ENCODE measurements at regions not wholly inside any gene's neighbourhood (a gene's known extent, or its start where the extent isn't known, plus 50 kb on each side); places are given as distances from the start of the nearest gene placed in this dataset.

GRCh38 chr16:13517841-13518240 lies 402.1 kb upstream of the ERCC4 start:
- WGBS, 2 donors, result 51 to 57% methylated on average over 3 of the region's 3 CpGs
- Histone ChIP-seq H3K27ac (no peak overlapping the region), H3K9me3 (peaks cover 0 to 31% (median 3%) of the 10 kb centered on the region in 11 donors), H3K27me3 (peaks cover 0 to 4% (median 0%) of the 10 kb centered on the region in 7 donors), H3K36me3 (no peaks in the 10 kb centered on the region), H3K4me1 (no peaks in the 10 kb centered on the region), H3K4me3 (no peak overlapping the region)
- intact Hi-C loops (cut with DNase I), result no loop called here
- no peak for DNase-seq
- ATAC-seq, result no peak
- TF ChIP-seq, protein P1, sequence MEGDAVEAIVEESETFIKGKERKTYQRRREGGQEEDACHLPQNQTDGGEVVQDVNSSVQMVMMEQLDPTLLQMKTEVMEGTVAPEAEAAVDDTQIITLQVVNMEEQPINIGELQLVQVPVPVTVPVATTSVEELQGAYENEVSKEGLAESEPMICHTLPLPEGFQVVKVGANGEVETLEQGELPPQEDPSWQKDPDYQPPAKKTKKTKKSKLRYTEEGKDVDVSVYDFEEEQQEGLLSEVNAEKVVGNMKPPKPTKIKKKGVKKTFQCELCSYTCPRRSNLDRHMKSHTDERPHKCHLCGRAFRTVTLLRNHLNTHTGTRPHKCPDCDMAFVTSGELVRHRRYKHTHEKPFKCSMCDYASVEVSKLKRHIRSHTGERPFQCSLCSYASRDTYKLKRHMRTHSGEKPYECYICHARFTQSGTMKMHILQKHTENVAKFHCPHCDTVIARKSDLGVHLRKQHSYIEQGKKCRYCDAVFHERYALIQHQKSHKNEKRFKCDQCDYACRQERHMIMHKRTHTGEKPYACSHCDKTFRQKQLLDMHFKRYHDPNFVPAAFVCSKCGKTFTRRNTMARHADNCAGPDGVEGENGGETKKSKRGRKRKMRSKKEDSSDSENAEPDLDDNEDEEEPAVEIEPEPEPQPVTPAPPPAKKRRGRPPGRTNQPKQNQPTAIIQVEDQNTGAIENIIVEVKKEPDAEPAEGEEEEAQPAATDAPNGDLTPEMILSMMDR (IDR thresholded peaks at IDR 0.05), result no peak

- peaks cover 0 to 4% (median 0%) of the 10 kb centered on the region in 7 donors for H3K27me3 ChIP-seq
- TF ChIP-seq, protein P1 (IDR thresholded peaks at IDR 0.05), result no peak
- 62 to 63% methylated on average over 2 of the region's 2 CpGs for WGBS, 2 donors
- no peaks in the 10 kb centered on the region for H3K4me1 ChIP-seq
- intact Hi-C loops (cut with DNase I), result no loop called here
- H3K4me3 ChIP-seq, result no peak overlapping the region
- H3K27ac ChIP-seq, result no peak overlapping the region
- H3K36me3 ChIP-seq, result no peaks in the 10 kb centered on the region
- peaks cover 0 to 11% (median under 1%) of the 10 kb centered on the region in 11 donors for H3K9me3 ChIP-seq
- DNase-seq (peak in 1 of 2 donors; percentile 5), ATAC-seq (no peak)
These were observed 400.1 kb upstream of the ERCC4 start for GRCh38 chr16:13519871-13520270.

- WGBS, 2 donors, result 33 to 37% methylated on average over 2 of the region's 2 CpGs
- Histone ChIP-seq H3K9me3 (peaks cover 0 to 3% (median 0%) of the 10 kb centered on the region in 11 donors), H3K4me1 (no peaks in the 10 kb centered on the region), H3K27me3 (peaks cover 0 to 4% (median 0%) of the 10 kb centered on the region in 7 donors), H3K36me3 (no peaks in the 10 kb centered on the region), H3K4me3 (no peak overlapping the region), H3K27ac (no peak overlapping the region)
- intact Hi-C loops (cut with DNase I), result no loop called here
- DNase-seq (no peak), ATAC-seq (no peak)
- TF ChIP-seq, protein P1 (IDR thresholded peaks at IDR 0.05), result no peak
These were observed 398.6 kb upstream of the ERCC4 start for GRCh38 chr16:13521356-13521755.

GRCh38 chr16:13527332-13527731 lies 392.6 kb upstream of the ERCC4 start:
- Histone ChIP-seq H3K27me3 (no peaks in the 10 kb centered on the region), H3K4me3 (no peak overlapping the region), H3K27ac (no peak overlapping the region), H3K4me1 (no peaks in the 10 kb centered on the region), H3K9me3 (peaks cover 0 to 3% (median 0%) of the 10 kb centered on the region in 11 donors), H3K36me3 (no peaks in the 10 kb centered on the region)
- DNase-seq (no peak), ATAC-seq (no peak)
- 69 to 77% methylated on average over 7 of the region's 7 CpGs for WGBS, 2 donors
- TF ChIP-seq, protein P1 (IDR thresholded peaks at IDR 0.05), result no peak
- intact Hi-C loops (cut with DNase I), result no loop called here

All from heart right ventricle (tissue), 16 donors.